Nephron (organoid): ENCODE measurements at regions not wholly inside any gene's neighbourhood (a gene's known extent, or its start where the extent isn't known, plus 50 kb on each side); places are given as distances from the start of the nearest gene placed in this dataset.

ENCODE experiments used
- H3K27ac Mint-ChIP-seq, 3 experiments: 2 replicates each; pipeline ENCODE4 v1.8.0; 2020; ENCODE audit warnings: mixed read lengths in 3 of 3, mild to moderate bottlenecking in 2 of 3, moderate library complexity in 1 of 3
- H3K27me3 Mint-ChIP-seq: 2 replicates; pipeline ENCODE4 v1.8.0; 2021; ENCODE audit warnings: low read depth, mild to moderate bottlenecking, moderate library complexity, mixed read lengths
- H3K36me3 Mint-ChIP-seq: 2 replicates; pipeline ENCODE4 v1.8.0; 2020; ENCODE audit warnings: low read depth, mixed read lengths
- H3K4me1 Mint-ChIP-seq: 2 replicates; pipeline ENCODE4 v1.8.0; 2020; ENCODE audit warnings: mixed read lengths
- H3K4me3 Mint-ChIP-seq, 3 experiments: 2 replicates each; pipeline ENCODE4 v1.8.0; 2020; ENCODE audit warnings: mild to moderate bottlenecking in 3 of 3, mixed read lengths in 3 of 3, moderate library complexity in 2 of 3
- H3K9me3 Mint-ChIP-seq: 2 replicates; pipeline ENCODE4 v1.8.0; 2020; ENCODE audit warnings: mixed read lengths
- TF ChIP-seq, protein P1 (sequence below), 3 experiments: fragments of 200-600 bp; sonication (generic); IDR thresholded peaks; one replicate each; pipeline ENCODE4 v1.5.0; 2021; ENCODE audit warnings: antibody characterized with exemption in 3 of 3; ENCODE audit not compliant: unreplicated experiment in 3 of 3

DNA sequence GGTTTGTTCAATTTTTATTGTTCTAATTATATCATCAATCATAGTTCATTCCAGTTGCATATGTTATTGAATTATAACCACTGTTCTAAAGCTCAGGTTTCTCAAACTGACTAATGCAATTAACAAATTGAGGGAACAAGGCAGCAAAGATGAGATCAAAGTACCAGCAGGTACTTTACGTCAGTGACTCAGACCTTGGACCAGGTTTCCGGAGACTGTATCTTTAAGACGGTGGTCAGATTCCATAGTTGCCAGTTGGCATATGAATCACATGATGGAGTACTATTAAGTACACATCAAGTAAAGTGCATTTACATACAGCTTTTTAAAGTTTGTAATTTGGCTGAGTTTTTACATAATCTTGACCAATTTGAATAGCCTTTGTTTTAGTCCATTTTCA, 583.6 kb upstream of the ROBO2 start:
- TF ChIP-seq, protein P1, sequence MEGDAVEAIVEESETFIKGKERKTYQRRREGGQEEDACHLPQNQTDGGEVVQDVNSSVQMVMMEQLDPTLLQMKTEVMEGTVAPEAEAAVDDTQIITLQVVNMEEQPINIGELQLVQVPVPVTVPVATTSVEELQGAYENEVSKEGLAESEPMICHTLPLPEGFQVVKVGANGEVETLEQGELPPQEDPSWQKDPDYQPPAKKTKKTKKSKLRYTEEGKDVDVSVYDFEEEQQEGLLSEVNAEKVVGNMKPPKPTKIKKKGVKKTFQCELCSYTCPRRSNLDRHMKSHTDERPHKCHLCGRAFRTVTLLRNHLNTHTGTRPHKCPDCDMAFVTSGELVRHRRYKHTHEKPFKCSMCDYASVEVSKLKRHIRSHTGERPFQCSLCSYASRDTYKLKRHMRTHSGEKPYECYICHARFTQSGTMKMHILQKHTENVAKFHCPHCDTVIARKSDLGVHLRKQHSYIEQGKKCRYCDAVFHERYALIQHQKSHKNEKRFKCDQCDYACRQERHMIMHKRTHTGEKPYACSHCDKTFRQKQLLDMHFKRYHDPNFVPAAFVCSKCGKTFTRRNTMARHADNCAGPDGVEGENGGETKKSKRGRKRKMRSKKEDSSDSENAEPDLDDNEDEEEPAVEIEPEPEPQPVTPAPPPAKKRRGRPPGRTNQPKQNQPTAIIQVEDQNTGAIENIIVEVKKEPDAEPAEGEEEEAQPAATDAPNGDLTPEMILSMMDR (IDR thresholded peaks at IDR 0.05; ENCODE audit: unreplicated experiment in 3 of 3): no peak
- Mint-ChIP-seq H3K27ac (no peak overlapping the region), H3K9me3 (peaks cover 5% of the 10 kb centered on the region), H3K4me1 (no peaks in the 10 kb centered on the region), H3K36me3 (no peaks in the 10 kb centered on the region), H3K4me3 (no peak overlapping the region), H3K27me3 (no peaks in the 10 kb centered on the region)

DNA sequence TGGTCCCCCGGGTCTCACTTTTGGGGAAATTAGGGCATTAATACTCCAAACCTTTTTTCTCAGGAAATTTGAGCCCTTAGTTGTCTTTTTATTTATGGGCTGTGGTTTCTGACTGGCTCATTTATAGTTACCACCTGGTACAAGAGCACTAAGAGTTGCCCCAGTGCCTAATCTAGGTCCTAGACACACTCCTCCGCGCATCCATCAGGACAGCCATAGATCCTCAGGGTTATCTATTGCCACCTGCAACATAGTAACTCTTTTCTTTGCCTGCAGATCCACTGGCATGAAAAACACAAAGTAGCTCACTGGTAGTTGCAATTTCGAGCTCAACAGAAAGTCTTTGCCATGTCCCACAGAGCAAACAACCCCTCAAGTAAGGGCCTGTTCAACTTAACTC, 576.4 kb upstream of the ROBO2 start:
- H3K27ac Mint-ChIP-seq: no peak overlapping the region
- no peaks in the 10 kb centered on the region for H3K4me1 Mint-ChIP-seq
- H3K4me3 Mint-ChIP-seq: no peak overlapping the region
- no peaks in the 10 kb centered on the region for H3K9me3 Mint-ChIP-seq
- H3K27me3 Mint-ChIP-seq: no peaks in the 10 kb centered on the region
- TF ChIP-seq, protein P1 (IDR thresholded peaks at IDR 0.05; ENCODE audit: unreplicated experiment in 3 of 3): no peak
- no peaks in the 10 kb centered on the region for H3K36me3 Mint-ChIP-seq

DNA sequence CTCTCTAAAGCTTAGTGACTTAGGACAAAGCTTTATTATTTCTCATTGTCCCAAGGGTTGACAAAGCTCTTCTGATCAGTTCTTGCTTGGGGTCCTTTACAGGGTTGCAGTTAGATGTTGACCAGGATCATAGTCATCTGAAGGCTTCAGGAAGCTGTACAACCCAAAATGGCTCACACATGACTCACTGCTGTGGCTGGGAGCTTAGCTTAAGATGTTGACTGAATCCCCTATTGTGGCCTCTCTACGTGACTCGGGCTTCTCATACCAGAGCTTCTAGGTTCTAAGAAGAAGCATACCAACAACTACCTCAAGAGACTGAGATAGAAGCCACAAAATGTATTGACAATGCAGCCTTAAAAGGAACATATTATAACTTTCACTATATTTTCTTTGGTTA, 569.6 kb upstream of the ROBO2 start:
- TF ChIP-seq, protein P1 (IDR thresholded peaks at IDR 0.05; ENCODE audit: unreplicated experiment in 3 of 3): no peak
- Mint-ChIP-seq H3K4me1 (peaks cover 8% of the 10 kb centered on the region), H3K9me3 (no peaks in the 10 kb centered on the region), H3K27ac (no peak overlapping the region), H3K36me3 (no peaks in the 10 kb centered on the region), H3K4me3 (no peak overlapping the region), H3K27me3 (no peaks in the 10 kb centered on the region)

DNA sequence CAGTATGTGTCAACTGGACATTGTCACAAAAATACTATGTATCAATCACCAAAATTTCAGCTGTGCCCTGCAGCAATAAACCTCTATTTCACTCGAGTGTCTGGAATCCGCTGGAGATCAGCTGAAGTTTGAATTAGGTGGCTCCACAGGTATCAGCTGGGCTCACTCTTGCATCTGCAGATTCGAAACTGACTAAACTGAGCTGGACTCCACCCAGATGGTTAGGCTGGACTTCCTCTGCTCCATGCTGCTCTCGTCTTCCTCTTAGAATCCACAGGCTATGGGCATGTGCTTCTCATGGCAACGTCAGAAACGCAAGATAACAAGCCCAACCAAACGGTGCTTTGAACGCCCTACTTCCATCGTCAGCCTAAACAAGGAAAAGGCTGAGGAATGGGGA, 565.3 kb upstream of the ROBO2 start:
- TF ChIP-seq, protein P1 (IDR thresholded peaks at IDR 0.05; ENCODE audit: unreplicated experiment in 3 of 3): no peak
- no peak overlapping the region for H3K4me3 Mint-ChIP-seq
- H3K27me3 Mint-ChIP-seq: no peaks in the 10 kb centered on the region
- no peak overlapping the region for H3K27ac Mint-ChIP-seq
- H3K9me3 Mint-ChIP-seq: no peaks in the 10 kb centered on the region
- no peaks in the 10 kb centered on the region for H3K36me3 Mint-ChIP-seq
- peaks cover 8% of the 10 kb centered on the region for H3K4me1 Mint-ChIP-seq

DNA sequence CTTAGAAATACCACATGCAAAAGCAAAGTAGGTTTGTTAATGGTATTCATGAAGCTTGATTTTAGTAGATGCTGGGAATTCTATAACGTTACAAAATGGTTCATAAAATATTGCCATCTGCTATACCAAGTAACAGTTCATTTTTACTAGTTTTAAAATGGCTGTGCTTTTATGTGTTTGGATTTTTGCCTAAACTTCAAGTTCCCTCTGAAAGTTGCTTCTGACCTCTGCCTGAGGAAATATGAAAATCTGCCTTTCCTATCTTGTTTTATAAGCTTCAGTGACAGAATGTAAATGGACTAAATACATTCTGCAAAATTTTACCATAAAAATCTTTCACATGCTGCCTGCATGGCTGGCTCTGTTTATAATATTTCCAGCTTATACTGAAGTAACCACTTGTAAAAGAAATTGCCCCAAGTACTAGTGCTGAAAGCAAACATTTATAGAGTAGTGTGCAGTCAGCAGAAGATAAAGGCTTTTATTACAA, 560.7 kb upstream of the ROBO2 start:
- Mint-ChIP-seq H3K27ac (peak overlapping the region; percentile 14 to 23 (median 22)), H3K4me1 (no peaks in the 10 kb centered on the region), H3K27me3 (no peaks in the 10 kb centered on the region), H3K4me3 (no peak overlapping the region), H3K9me3 (no peaks in the 10 kb centered on the region), H3K36me3 (no peaks in the 10 kb centered on the region)
- TF ChIP-seq, protein P1 (IDR thresholded peaks at IDR 0.05; ENCODE audit: unreplicated experiment in 3 of 3): no peak

DNA sequence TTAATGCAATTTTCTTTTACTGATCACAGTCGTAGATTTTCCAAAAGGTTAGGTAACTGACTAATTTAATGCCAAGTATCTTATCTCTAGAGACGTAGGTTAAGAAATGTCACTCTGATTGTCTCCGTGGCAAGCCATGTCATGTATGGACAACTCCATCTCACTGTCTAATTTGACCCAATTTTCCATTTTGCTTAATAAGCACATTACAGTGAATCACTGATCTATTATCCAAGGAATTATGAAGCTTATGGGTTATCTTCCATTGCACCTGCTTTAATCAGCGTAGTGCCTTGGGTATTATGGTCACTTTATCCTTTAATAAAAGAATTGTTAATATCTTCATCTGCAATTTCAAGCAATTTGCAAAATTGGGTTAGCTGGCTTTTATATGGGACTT, 557.4 kb upstream of the ROBO2 start:
- H3K27me3 Mint-ChIP-seq: no peaks in the 10 kb centered on the region
- H3K9me3 Mint-ChIP-seq: no peaks in the 10 kb centered on the region
- H3K27ac Mint-ChIP-seq: no peak overlapping the region
- TF ChIP-seq, protein P1 (IDR thresholded peaks at IDR 0.05; ENCODE audit: unreplicated experiment in 3 of 3): no peak
- H3K4me1 Mint-ChIP-seq: no peaks in the 10 kb centered on the region
- H3K4me3 Mint-ChIP-seq: no peak overlapping the region
- no peaks in the 10 kb centered on the region for H3K36me3 Mint-ChIP-seq
